ENCODE measurements at regions not wholly inside any gene's neighbourhood (a gene's known extent, or its start where the extent isn't known, plus 50 kb on each side); places are given as distances from the start of the nearest gene placed in this dataset.

- no peak overlapping the region for H3K4me2 ChIP-seq (ENCODE audit: low read length)
These were observed 83.8 kb upstream of the GRIN2A start for GRCh38 chr16:10265770-10266615.

DNA sequence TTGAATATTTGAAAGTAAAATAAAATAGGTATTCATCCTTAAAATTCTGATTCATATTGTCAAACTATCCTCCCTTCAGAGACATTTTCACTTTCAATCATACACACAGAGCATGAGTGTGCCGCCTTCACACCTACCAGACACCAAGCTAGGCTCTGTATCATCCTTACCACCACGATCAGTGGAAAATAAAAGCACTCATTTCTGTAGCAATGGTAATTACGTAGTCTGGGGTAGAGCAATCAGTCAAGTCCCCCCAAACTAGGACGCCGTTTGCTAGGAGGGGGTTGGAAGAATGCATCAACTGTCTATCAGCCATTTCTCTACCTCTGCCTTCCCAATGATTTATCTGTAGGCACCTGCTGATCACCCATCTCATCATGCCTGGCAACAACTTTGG is 84.6 kb upstream of the GRIN2A start:
- no peak for DNase-seq (ENCODE audit: low spot score)
- TF ChIP-seq CTCF (conservative IDR thresholded peaks at IDR 0.05; ENCODE audit: low read length) = no peak
- TF ChIP-seq EZH2phosphoT487 (IDR thresholded peaks at IDR 0.05; ENCODE audit: borderline replicate concordance, low read depth, low read length) = no peak
- H3K4me3 ChIP-seq (ENCODE audit: low read depth, low read length, poor library complexity, severe bottlenecking) = no peak overlapping the region
- BruUV-seq (replicated peaks) = no TSS peak
- intact Hi-C loops (cut with micrococcal nuclease; ENCODE audit: unreplicated experiment) = no loop called here
- no peaks in the 10 kb centered on the region for H3K36me3 ChIP-seq (ENCODE audit: insufficient read depth, low read length)
- no peaks in the 10 kb centered on the region for H3K79me2 ChIP-seq (ENCODE audit: insufficient read depth, low read depth, low read length)
- ChIA-PET CTCF (ENCODE audit: unreplicated experiment) (no interaction called here), POLR2A (no interaction called here)
- H3K9me3 ChIP-seq (ENCODE audit: low read length) = no peaks in the 10 kb centered on the region
- H3K9me2 ChIP-seq (ENCODE audit: insufficient read depth, low read length) = no peaks in the 10 kb centered on the region
- H3K4me1 ChIP-seq (ENCODE audit: insufficient read depth, low read length, poor library complexity, severe bottlenecking) = no peaks in the 10 kb centered on the region
- H3K4me2 ChIP-seq (ENCODE audit: low read length) = no peak overlapping the region
- no peaks in the 10 kb centered on the region for H4K20me1 ChIP-seq (ENCODE audit: insufficient read depth, low read length)
- no peak overlapping the region for H3K27ac ChIP-seq (ENCODE audit: low read depth, low read length, poor library complexity, severe bottlenecking)
- no peak overlapping the region for H2AFZ ChIP-seq (ENCODE audit: low read length)

More at GRCh38 chr16:10265770-10266615, 83.8 kb upstream of the GRIN2A start:
- ChIA-PET POLR2A (no interaction called here), CTCF (ENCODE audit: unreplicated experiment) (no interaction called here)
- Histone ChIP-seq H3K4me3 (ENCODE audit: low read depth, low read length, poor library complexity, severe bottlenecking) (no peak overlapping the region), H3K27ac (ENCODE audit: low read depth, low read length, poor library complexity, severe bottlenecking) (no peak overlapping the region), H2AFZ (ENCODE audit: low read length) (0 out of 2 replicates have a peak overlapping the region, but pooled peaks have one; percentile 10), H3K9me2 (ENCODE audit: insufficient read depth, low read length) (no peaks in the 10 kb centered on the region), H3K79me2 (ENCODE audit: insufficient read depth, low read depth, low read length) (no peaks in the 10 kb centered on the region), H3K4me1 (ENCODE audit: insufficient read depth, low read length, poor library complexity, severe bottlenecking) (no peaks in the 10 kb centered on the region), H3K36me3 (ENCODE audit: insufficient read depth, low read length) (no peaks in the 10 kb centered on the region), H3K9me3 (ENCODE audit: low read length) (no peaks in the 10 kb centered on the region), H4K20me1 (ENCODE audit: insufficient read depth, low read length) (no peaks in the 10 kb centered on the region)
- TF ChIP-seq EZH2phosphoT487 (IDR thresholded peaks at IDR 0.05; ENCODE audit: borderline replicate concordance, low read depth, low read length) (no peak), CTCF (conservative IDR thresholded peaks at IDR 0.05; ENCODE audit: low read length) (no peak)
- intact Hi-C loops (cut with micrococcal nuclease; ENCODE audit: unreplicated experiment) = no loop called here
- no TSS peak for BruUV-seq (replicated peaks)
- no peak for DNase-seq (ENCODE audit: low spot score)

- no peaks in the 10 kb centered on the region for H3K79me2 ChIP-seq (ENCODE audit: insufficient read depth, low read depth, low read length)
These were observed 87.4 kb upstream of the GRIN2A start for GRCh38 chr16:10269632-10270031.

More at GRCh38 chr16:10269632-10270031, 87.4 kb upstream of the GRIN2A start:
- Histone ChIP-seq H4K20me1 (ENCODE audit: insufficient read depth, low read length) (no peaks in the 10 kb centered on the region), H3K9me3 (ENCODE audit: low read length) (peaks cover 5% of the 10 kb centered on the region; the same call in 1 of the 2 replicates), H3K4me1 (ENCODE audit: insufficient read depth, low read length, poor library complexity, severe bottlenecking) (peaks cover under 1% of the 10 kb centered on the region), H3K27ac (ENCODE audit: low read depth, low read length, poor library complexity, severe bottlenecking) (no peak overlapping the region), H3K4me3 (ENCODE audit: low read depth, low read length, poor library complexity, severe bottlenecking) (no peak overlapping the region), H3K36me3 (ENCODE audit: insufficient read depth, low read length) (no peaks in the 10 kb centered on the region), H3K4me2 (ENCODE audit: low read length) (no peak overlapping the region), H3K9me2 (ENCODE audit: insufficient read depth, low read length) (no peaks in the 10 kb centered on the region), H2AFZ (ENCODE audit: low read length) (no peak overlapping the region)
- POLR2A ChIA-PET = no interaction called here
- BruUV-seq (replicated peaks) = no TSS peak
- intact Hi-C loops (cut with micrococcal nuclease; ENCODE audit: unreplicated experiment) = loop anchor here (10.0 kb wide), 1 partner anchor 115 kb away; the partner anchor contains the start of gene ATF7IP2
- TF ChIP-seq EZH2phosphoT487 (IDR thresholded peaks at IDR 0.05; ENCODE audit: borderline replicate concordance, low read depth, low read length) (no peak), CTCF (conservative IDR thresholded peaks at IDR 0.05; ENCODE audit: low read length) (no peak)
- CTCF ChIA-PET (ENCODE audit: unreplicated experiment) = no interaction called here
- DNase-seq (ENCODE audit: low spot score) = no peak

Data from OCI-LY7 (cell line).